ENCODE measurements at regions not wholly inside any gene's neighbourhood (a gene's known extent, or its start where the extent isn't known, plus 50 kb on each side); places are given as distances from the start of the nearest gene placed in this dataset.

- TF ChIP-seq, protein P1, sequence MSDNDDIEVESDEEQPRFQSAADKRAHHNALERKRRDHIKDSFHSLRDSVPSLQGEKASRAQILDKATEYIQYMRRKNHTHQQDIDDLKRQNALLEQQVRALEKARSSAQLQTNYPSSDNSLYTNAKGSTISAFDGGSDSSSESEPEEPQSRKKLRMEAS (IDR thresholded peaks at IDR 0.05; ENCODE audit: low read depth, low read length) = no peak
- TF ChIP-seq, protein P2, sequence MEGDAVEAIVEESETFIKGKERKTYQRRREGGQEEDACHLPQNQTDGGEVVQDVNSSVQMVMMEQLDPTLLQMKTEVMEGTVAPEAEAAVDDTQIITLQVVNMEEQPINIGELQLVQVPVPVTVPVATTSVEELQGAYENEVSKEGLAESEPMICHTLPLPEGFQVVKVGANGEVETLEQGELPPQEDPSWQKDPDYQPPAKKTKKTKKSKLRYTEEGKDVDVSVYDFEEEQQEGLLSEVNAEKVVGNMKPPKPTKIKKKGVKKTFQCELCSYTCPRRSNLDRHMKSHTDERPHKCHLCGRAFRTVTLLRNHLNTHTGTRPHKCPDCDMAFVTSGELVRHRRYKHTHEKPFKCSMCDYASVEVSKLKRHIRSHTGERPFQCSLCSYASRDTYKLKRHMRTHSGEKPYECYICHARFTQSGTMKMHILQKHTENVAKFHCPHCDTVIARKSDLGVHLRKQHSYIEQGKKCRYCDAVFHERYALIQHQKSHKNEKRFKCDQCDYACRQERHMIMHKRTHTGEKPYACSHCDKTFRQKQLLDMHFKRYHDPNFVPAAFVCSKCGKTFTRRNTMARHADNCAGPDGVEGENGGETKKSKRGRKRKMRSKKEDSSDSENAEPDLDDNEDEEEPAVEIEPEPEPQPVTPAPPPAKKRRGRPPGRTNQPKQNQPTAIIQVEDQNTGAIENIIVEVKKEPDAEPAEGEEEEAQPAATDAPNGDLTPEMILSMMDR (IDR thresholded peaks at IDR 0.05; ENCODE audit: low read depth, low read length) = no peak
- no peak for TF ChIP-seq POLR2A (IDR thresholded peaks at IDR 0.05; ENCODE audit: extremely low read depth, insufficient read length)
- TF ChIP-seq MYC (IDR thresholded peaks at IDR 0.05; ENCODE audit: low read depth, low read length) = no peak
Observed at GRCh38 chr1:30366199-30366598, 357.2 kb downstream of the MATN1 start.

All from NB4 (cell line).